ENCODE measurements at regions not wholly inside any gene's neighbourhood (a gene's known extent, or its start where the extent isn't known, plus 50 kb on each side); places are given as distances from the start of the nearest gene placed in this dataset.
"Not testable (repeated sequence)": the region's sequence is repeated elsewhere in the genome, so short reads cannot be mapped to it uniquely, and the experiment has no call there.

DNA sequence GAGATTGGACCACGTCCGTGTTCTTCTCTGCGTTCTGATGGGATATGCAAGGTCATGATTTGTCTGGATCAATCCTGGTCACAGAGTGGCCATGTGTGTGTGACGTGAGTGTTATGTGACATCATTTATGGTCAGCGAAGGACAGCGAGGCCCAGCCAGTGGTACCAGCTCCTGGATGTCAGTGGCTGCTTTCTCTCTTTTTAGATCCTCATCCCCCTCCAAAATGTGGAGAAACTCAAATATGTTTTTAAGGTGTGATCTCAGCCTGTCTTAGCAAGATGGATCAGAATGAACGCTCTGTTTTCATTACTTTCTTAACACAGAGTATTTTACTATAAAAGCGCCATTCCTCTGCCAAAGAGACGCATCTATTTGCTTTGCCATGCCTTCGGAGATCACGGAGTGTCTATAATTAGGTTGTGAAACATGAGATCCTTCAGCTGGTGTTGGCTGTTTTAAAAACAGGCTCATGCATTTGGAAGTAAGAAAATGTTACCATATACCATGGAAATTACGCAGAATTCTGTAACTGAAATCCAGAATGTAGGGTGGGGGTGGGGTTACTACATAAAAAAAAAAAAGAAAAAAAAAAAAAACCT, 245.5 kb upstream of the TCERG1L start:
- no peak overlapping the region for H3K27ac ChIP-seq
- no peak for TF ChIP-seq POLR2A (IDR thresholded peaks at IDR 0.05)
- no peak for TF ChIP-seq POLR2AphosphoS5 (IDR thresholded peaks at IDR 0.05)
- no peak for TF ChIP-seq EP300 (IDR thresholded peaks at IDR 0.05)
- TF ChIP-seq CTCF (IDR thresholded peaks at IDR 0.05), result no peak
- peaks cover 13% of the 10 kb centered on the region for H3K27me3 ChIP-seq
- DNase-seq (ENCODE audit: low spot score in 2 of 2), result no peak
- no peaks in the 10 kb centered on the region for H3K9me3 ChIP-seq
- WGBS, result 72% methylated on average over 12 of the region's 12 CpGs
- H3K4me3 ChIP-seq, result no peak overlapping the region
- H3K36me3 ChIP-seq, result no peaks in the 10 kb centered on the region
- H3K4me1 ChIP-seq, result no peaks in the 10 kb centered on the region

GRCh38 chr10:131557956-131558355, 246.4 kb upstream of the TCERG1L start:
- not testable (repeated sequence) for DNase-seq (ENCODE audit: low spot score in 2 of 2); H3K9me3 ChIP-seq; H3K4me3 ChIP-seq; H3K4me1 ChIP-seq; H3K36me3 ChIP-seq; H3K27ac ChIP-seq
- peaks cover 13% of the 10 kb centered on the region for H3K27me3 ChIP-seq
- WGBS, result 77% methylated on average over 8 of the region's 9 CpGs

DNA sequence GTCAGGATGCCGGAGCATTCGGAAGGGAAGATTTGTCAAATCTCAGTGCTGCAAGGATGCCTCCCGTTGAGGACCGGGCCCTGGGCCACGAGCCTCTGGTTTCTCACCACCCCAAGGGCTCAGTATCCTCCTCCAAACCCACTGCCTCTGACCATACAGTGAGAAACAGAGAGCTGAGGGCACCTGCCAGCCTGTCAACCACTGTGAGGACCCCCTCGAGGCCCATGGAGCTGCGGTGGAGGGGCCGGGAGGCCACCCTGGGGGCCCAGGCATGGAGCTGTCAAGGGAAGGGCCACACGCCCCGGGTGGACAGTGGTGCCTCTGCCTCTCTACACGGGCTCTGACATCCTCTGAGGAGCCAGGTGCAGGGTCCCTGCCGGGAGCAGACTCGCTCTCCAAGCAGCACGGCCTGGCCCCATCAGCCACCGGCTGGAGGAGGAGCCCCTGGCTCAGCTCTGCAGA, 248.0 kb upstream of the TCERG1L start:
- H3K4me1 ChIP-seq, result no peaks in the 10 kb centered on the region
- H3K9me3 ChIP-seq, result no peaks in the 10 kb centered on the region
- TF ChIP-seq POLR2A (IDR thresholded peaks at IDR 0.05) (no peak), CTCF (IDR thresholded peaks at IDR 0.05) (no peak), EP300 (IDR thresholded peaks at IDR 0.05) (no peak), POLR2AphosphoS5 (IDR thresholded peaks at IDR 0.05) (no peak)
- no peak for DNase-seq (ENCODE audit: low spot score in 2 of 2)
- no peak overlapping the region for H3K4me3 ChIP-seq
- no peak overlapping the region for H3K27ac ChIP-seq
- no peaks in the 10 kb centered on the region for H3K36me3 ChIP-seq
- peaks cover 15% of the 10 kb centered on the region for H3K27me3 ChIP-seq
- WGBS, result 88% methylated on average over 5 of the region's 15 CpGs

- Histone ChIP-seq H3K36me3 (no peaks in the 10 kb centered on the region), H3K27ac (no peak overlapping the region), H3K4me3 (no peak overlapping the region), H3K4me1 (no peaks in the 10 kb centered on the region), H3K27me3 (peaks cover 15% of the 10 kb centered on the region), H3K9me3 (no peaks in the 10 kb centered on the region)
- 57% methylated on average over 8 of the region's 8 CpGs for WGBS
- TF ChIP-seq CTCF (IDR thresholded peaks at IDR 0.05) (no peak), POLR2A (IDR thresholded peaks at IDR 0.05) (no peak), EP300 (IDR thresholded peaks at IDR 0.05) (no peak), POLR2AphosphoS5 (IDR thresholded peaks at IDR 0.05) (no peak)
- DNase-seq (ENCODE audit: low spot score in 2 of 2), result no peak
Measured at GRCh38 chr10:131560166-131560565, 248.6 kb upstream of the TCERG1L start.

- DNase-seq (ENCODE audit: low spot score in 2 of 2), result no peak
- no peak overlapping the region for H3K4me3 ChIP-seq
- H3K9me3 ChIP-seq, result no peaks in the 10 kb centered on the region
- no peak for TF ChIP-seq CTCF (IDR thresholded peaks at IDR 0.05)
- TF ChIP-seq POLR2AphosphoS5 (IDR thresholded peaks at IDR 0.05), result no peak
- TF ChIP-seq EP300 (IDR thresholded peaks at IDR 0.05), result no peak
- no peak for TF ChIP-seq POLR2A (IDR thresholded peaks at IDR 0.05)
- 83% methylated on average over 15 of the region's 15 CpGs for WGBS
- no peaks in the 10 kb centered on the region for H3K36me3 ChIP-seq
- H3K27ac ChIP-seq, result no peak overlapping the region
- peaks cover 15% of the 10 kb centered on the region for H3K27me3 ChIP-seq
- no peaks in the 10 kb centered on the region for H3K4me1 ChIP-seq
Measured at GRCh38 chr10:131560706-131561355, 249.3 kb upstream of the TCERG1L start.

Measured in suprapubic skin (tissue), 4 donors.